Hematopoietic multipotent progenitor cell (in vitro differentiated cells): ENCODE measurements at regions not wholly inside any gene's neighbourhood (a gene's known extent, or its start where the extent isn't known, plus 50 kb on each side); places are given as distances from the start of the nearest gene placed in this dataset.
A peak's percentile ranks its signal among the peaks of the same experiment; 100 is the strongest.
"Not testable (repeated sequence)": the region's sequence is repeated elsewhere in the genome, so short reads cannot be mapped to it uniquely, and the experiment has no call there.

ENCODE experiments used
- DNase-seq, 3 donors: peaks; one replicate each; pipeline ENCODE4 v3.0.0-alpha.2; 2011 to 2015; ENCODE audit warnings: low read depth in 2 of 3, low spot score in 2 of 3

GRCh38 chr3:103134023-103134724, 699.4 kb downstream of the ZPLD1 start:
- DNase-seq, result no peak

GRCh38 chr3:103136621-103137020, 701.8 kb downstream of the ZPLD1 start:
- no peak for DNase-seq

- no peak for DNase-seq
Observed at GRCh38 chr3:103137830-103138229, 703.0 kb downstream of the ZPLD1 start.

- no peak for DNase-seq
Observed at GRCh38 chr3:103158183-103158582, 723.4 kb downstream of the ZPLD1 start.

GRCh38 chr3:103166890-103167289, 732.1 kb downstream of the ZPLD1 start:
- DNase-seq, result no peak

GRCh38 chr3:103167850-103168249, 733.0 kb downstream of the ZPLD1 start:
- no peak for DNase-seq

GRCh38 chr3:103169289-103169688, 734.5 kb downstream of the ZPLD1 start:
- DNase-seq, result no peak

- DNase-seq, result no peak
Observed at GRCh38 chr3:103170651-103171050, 735.8 kb downstream of the ZPLD1 start.

- no peak for DNase-seq
Observed at GRCh38 chr3:103173940-103174339, 739.1 kb downstream of the ZPLD1 start.

GRCh38 chr3:103181160-103181559, 746.3 kb downstream of the ZPLD1 start:
- no peak for DNase-seq

GRCh38 chr3:103184772-103185171, 750.0 kb downstream of the ZPLD1 start:
- DNase-seq, result no peak

GRCh38 chr3:103189941-103190340, 755.1 kb downstream of the ZPLD1 start:
- DNase-seq, result no peak

- no peak for DNase-seq
Observed at GRCh38 chr3:103195216-103195615, 760.4 kb downstream of the ZPLD1 start.

GRCh38 chr3:103203441-103203840, 768.6 kb downstream of the ZPLD1 start:
- DNase-seq, result no peak

GRCh38 chr3:103210583-103210982, 775.8 kb downstream of the ZPLD1 start:
- DNase-seq, result no peak

- DNase-seq, result no peak
Observed at GRCh38 chr3:103218146-103218545, 783.3 kb downstream of the ZPLD1 start.

- DNase-seq, result no peak
Observed at GRCh38 chr3:103218793-103219192, 784.0 kb downstream of the ZPLD1 start.

GRCh38 chr3:103227651-103228050, 792.8 kb downstream of the ZPLD1 start:
- no peak for DNase-seq

GRCh38 chr3:103247459-103247858, 812.6 kb downstream of the ZPLD1 start:
- no peak for DNase-seq

GRCh38 chr3:103254827-103255226, 820.0 kb downstream of the ZPLD1 start:
- DNase-seq, result not testable (repeated sequence)

- no peak for DNase-seq
Observed at GRCh38 chr3:103269287-103269686, 834.5 kb downstream of the ZPLD1 start.

GRCh38 chr3:103271575-103271974, 836.8 kb downstream of the ZPLD1 start:
- DNase-seq, result no peak

- DNase-seq, result peak in 2 of 3 donors; percentile 1 to 8
Observed at GRCh38 chr3:103295974-103296570, 861.3 kb downstream of the ZPLD1 start.
